Activated gamma-delta T cell (primary cell): ENCODE measurements at regions not wholly inside any gene's neighbourhood (a gene's known extent, or its start where the extent isn't known, plus 50 kb on each side); places are given as distances from the start of the nearest gene placed in this dataset.

ENCODE experiments used
- DNase-seq: peaks from one replicate; lab custom pipeline; 2025; lab: John Stamatoyannopoulos, UW

- DNase-seq, result no peak
Observed at GRCh38 chr18:41540237-41540871, 414.7 kb upstream of the PIK3C3 start.

DNA sequence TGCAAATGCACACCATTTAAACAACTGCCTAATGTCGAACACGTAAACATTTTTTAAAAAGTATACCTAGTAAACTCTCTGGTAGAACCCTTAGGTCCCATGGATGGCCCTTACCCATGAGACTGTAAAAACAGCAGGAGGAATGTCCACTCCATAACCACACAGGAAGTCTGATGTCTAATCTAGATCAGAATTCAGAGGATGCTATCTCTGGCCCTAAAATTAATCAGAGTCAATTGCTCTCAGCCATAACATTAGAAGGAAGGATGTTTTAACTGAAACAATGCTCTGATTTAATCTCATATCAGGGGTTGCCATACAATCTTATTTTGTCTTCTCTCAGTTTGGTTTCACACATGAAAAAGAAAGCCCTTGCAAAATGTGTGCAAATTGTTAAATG, 416.3 kb upstream of the PIK3C3 start:
- DNase-seq, result no peak

GRCh38 chr18:41537666-41538065, 417.4 kb upstream of the PIK3C3 start:
- DNase-seq, result no peak

- DNase-seq, result no peak
Observed at GRCh38 chr18:41532344-41533086, 422.5 kb upstream of the PIK3C3 start.

DNA sequence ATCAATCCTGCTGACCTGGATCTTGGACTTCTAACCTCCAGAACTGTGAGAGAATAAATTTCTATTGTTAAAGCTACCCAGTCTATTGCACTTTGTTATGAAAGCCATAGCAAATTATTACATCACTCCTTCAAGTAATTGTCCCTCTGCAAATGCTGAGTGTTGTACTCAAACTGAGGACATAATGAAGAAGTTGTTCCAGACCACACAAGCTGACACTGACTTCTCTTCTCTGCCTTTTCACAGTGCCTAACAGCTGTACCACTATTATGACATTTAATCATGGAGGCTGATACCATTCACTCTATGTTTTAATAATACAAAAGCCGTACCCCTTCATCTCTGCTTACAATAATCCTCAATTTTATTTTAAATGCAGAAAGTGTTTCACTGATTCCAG, 424.1 kb upstream of the PIK3C3 start:
- no peak for DNase-seq

DNA sequence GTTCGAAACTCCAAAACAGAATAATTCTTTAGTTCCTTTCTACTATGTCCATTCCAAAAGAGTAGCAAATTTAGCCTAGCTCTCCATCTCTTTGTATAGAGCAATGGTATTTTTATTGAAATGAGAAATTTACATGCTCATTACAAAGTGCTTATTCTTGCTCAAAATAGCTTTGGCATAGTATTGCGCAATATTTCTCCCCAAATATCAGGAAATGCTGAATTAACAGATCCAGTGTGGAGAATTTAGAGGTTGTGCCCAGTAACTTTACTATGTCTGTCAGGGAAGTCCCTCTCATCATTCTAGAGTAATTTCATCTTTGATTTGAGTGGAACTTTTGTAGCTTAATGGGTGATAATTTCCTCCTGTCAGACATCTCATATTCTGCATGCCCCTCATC, 425.9 kb upstream of the PIK3C3 start:
- no peak for DNase-seq

GRCh38 chr18:41526054-41526453, 429.0 kb upstream of the PIK3C3 start:
- DNase-seq, result no peak

DNA sequence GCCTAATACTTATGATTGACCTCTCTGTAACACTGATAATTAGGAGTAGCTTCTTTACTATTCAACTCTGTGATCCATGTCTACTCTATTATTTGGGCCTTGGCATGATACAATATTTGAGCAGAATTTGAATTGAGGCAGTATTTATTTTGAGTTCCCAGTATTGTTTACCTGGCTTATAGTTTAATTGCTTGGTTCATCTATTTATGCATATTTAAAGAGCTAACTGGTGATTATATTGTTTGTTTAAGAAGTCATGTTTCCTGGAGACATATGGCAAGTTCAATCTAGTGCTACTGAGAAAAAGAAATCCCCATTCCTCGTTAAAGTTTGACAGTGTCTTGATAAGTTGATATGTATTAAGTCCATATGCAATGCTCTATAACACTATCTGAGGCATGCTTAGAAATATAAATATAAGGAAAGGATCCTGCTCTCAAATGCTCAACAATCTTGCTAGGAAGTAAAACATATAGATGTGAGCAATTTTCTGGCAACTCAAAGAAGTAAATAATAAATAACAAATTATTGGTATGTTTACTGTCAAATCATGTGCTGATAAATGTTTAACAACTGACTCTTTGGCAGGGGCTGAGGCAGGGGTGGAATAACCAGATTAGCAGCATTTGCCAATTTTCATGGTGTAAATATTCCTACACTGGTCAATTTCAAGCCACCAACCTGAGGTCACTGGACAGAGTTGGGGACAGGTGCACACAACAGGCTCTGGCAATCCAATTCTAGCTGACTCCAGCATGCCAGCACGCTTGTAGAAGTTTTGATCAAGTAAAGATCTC, 430.2 kb upstream of the PIK3C3 start:
- DNase-seq, result no peak

- DNase-seq, result no peak
Observed at GRCh38 chr18:41517142-41517541, 437.9 kb upstream of the PIK3C3 start.

DNA sequence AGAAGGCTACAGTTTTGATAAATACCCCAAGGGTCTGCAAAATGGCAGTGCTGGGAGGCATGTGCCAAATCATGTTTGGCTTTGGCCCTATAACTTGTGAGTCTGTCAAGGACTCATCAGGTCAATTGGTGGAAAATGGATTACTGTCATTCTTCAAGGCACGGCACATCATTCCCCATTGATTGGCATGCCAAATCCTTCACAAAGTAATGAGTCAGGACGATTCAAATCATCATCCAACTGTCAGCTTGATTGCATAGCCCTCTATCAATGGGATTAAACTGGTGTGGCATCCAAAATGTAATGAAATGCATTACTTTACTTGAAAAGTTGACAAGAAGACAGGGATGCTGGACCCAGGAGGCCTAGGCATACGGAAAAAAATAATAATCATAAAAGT, 441.6 kb upstream of the PIK3C3 start:
- no peak for DNase-seq

DNA sequence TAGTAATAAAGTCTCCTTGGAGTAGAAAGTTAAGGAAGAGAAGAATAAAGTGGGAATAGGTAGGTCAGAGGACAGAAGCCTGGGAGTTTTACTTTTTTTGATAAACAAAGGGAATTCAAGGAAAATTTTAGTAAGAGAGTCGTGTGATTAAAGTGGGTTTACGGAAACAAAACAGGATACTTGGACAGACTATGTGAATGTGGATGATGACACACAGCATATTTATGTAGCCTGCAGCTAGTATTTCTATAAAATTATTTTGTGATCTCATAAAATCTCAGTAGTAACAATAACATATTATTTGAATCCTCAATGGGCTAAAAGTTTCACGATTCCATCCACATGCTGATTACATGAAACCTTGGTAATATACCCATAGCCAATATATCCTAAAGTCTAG, 450.7 kb upstream of the PIK3C3 start:
- DNase-seq, result no peak

DNA sequence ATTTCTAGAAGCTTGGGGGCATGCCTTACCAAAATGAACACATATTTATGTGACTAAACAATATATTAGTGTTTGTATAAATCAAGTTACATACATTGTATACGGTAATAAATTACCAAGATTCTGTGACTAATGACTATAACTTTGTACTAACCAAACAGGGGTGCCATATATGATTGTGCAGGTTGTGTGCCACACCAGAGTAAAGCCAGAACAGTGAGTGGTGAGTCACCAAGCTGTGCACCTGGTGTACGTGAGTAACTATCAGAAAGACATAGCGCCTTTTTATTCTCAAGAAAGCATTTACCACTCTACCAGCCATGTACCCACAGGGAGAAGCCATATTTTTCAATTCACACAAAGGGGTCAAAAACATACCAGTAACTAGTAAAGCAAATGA, 453.2 kb upstream of the PIK3C3 start:
- DNase-seq, result no peak

DNA sequence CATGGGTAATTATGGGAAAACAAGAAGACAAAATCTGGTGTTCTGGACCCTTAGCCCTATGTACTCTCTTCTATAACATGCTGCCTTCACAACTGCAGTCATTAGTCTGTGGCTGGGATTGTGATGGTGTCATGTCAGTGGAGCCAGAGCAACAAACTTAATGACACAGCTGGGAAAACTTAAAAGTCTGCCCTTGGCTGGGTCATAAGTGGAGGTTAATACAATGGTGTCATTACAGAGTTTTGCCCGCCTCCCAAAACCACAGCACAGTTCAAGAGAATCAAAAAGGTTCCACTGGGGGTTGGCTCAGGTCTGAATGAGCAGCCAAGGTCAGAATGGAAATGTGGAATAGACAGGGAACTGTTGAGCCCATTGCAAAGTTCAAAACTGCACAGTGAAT, 455.7 kb upstream of the PIK3C3 start:
- DNase-seq, result no peak

DNA sequence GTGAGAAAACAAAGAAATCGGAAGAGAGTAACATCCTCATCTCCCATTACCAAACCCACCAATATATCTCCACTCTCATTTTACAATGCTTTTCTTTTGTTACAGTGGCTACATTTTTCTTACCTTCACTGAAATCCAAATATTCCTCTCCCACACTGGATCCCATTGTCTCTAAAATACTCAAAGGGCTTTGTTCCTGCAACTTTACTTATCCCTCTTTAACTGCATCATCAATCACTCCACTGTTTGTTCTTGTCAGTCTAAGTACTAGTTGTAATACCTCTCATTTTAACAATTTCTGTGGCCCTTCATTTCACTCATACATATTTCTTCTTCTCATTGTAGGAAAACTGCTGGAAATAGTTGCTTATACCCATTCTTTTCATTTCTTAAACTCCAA, 464.2 kb upstream of the PIK3C3 start:
- DNase-seq, result no peak

DNA sequence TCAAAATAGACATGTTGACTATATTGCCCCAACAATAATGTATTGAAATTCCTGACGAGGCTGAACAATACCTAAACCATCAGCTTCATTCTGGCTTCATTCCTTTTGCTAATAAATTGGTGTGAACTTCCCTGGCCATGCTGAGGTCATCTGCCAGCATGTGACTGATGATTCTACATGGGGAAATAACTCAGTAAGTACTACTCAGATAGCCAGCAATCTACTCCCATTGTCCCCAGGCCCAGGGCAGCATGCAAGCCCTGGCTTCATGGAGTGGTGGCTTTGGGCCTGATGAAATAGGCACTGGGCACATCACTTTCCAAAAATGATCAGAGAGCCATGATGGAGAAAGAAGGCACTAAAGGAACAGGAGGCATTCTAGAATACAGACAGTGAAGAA, 468.5 kb upstream of the PIK3C3 start:
- DNase-seq, result no peak

DNA sequence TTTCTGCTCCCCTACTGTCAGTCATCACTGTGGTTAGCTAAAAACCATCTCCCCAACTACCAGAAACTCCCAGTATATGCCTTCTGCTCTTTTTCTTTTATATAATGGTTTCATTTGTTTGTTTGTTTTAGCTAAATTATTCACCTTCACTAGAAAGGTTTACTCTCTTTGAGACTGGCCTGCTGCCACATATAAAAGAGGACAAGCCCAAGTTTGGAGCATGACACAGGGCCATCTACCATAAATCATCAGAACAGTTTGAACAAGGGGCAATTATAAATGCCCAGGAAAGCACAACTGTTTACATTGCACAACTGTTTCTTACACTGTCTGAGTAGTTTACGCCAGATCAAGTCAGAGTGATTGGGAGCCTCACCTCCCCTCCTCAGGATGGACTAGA, 471.0 kb upstream of the PIK3C3 start:
- DNase-seq, result no peak

DNA sequence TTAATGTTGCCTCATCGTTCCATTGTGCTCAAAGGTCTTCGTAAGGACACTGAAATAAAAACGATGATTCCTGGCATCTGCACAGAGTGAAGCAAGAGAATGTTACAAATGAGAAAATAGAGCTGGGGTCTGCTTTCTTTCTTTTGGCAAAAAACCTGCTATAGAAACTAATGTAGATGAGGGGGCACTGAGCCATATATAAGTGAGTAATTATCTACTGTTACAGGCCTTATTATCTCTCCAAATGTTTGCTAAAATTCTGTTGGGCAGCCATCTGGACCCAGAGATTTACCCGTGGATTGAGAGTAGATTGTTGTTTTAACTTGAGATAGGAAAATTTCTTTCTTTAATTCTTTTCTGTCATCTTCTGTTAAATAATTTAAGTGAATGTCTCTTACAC, 472.5 kb upstream of the PIK3C3 start:
- no peak for DNase-seq

DNA sequence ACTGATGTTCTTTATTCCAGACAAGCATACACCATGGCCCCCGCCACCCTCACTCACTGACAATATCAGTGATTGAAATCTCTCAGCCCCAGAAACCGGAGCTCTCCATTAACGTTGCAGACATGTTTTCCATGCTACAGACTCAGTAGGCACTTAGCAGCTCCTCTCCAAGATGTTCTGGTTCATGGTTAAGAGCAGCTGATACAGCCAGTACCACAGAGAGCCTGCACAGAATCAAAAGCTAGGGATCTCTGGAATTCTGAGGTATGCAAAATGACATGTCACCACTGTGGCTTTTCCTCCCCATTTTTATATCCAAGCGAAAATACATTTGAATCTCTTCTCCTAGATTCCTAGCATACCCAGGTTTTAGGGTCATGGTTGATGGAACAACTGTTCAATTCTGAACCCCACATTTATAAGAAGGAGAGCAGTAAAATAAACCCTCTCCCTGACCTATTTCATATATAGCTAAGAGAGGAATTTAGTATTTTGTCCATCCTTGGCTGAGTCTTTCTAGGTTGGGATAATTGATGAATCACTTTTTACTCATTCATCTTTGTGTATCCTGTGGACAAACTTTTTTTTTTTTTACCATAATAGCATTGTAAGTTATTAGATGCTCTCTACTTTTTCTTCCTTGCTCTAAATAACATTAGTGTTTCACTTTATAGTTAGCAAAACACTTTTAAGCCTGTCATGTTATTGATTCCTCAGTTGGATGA, 488.4 kb upstream of the PIK3C3 start:
- no peak for DNase-seq

DNA sequence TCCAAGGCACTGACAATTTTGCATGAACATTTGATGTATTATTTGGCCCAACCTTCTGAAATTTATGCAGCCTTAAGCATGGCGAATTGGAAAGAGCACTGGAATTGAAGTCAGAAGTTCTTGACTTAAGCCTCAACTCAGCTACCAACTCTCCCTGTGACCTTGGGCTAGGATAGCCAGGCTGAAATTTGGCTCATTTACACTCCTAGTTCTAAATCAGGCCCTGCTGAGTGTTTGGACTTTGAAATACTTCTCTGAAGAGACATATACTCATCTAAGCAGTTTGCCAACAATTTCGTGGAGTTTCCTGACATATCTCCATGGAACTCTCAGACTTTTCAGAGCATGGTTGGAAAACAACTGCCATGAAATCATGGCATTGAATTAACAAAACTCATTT, 489.6 kb upstream of the PIK3C3 start:
- no peak for DNase-seq

GRCh38 chr18:41464278-41464677, 490.8 kb upstream of the PIK3C3 start:
- no peak for DNase-seq

GRCh38 chr18:41462946-41463345, 492.1 kb upstream of the PIK3C3 start:
- no peak for DNase-seq

DNA sequence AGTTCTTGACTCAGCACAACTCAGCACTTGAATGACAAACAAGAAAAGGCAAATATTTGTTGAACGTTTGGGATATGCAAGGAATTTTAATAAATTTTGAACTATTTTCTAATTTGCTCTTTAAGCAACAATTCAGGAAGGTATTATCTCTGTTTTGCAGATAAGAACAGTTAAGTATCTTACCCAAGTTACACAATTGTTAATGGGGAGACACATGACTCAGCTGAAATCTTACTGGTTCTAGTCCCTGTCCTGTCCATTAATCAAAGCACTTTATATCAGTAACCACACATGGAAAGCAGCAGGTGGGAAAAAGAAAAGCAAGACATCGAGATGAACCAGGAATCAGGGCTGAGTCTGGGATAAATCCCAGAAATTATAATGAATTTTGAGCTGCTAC, 493.9 kb upstream of the PIK3C3 start:
- DNase-seq, result no peak
